Stimulated activated CD8-positive, alpha-beta memory T cell treated with anti-CD3 and anti-CD28 coated beads, Interleukin-12 subunit alpha, Interleukin-12 subunit beta, amount 100 ng/mL, for 1 hour (primary cell): ENCODE measurements at regions not wholly inside any gene's neighbourhood (a gene's known extent, or its start where the extent isn't known, plus 50 kb on each side); places are given as distances from the start of the nearest gene placed in this dataset.

Experiments used
- DNase-seq: peaks from one replicate; pipeline ENCODE4 v3.0.0-alpha.2; 2020; ENCODE audit warnings: low read depth

DNA sequence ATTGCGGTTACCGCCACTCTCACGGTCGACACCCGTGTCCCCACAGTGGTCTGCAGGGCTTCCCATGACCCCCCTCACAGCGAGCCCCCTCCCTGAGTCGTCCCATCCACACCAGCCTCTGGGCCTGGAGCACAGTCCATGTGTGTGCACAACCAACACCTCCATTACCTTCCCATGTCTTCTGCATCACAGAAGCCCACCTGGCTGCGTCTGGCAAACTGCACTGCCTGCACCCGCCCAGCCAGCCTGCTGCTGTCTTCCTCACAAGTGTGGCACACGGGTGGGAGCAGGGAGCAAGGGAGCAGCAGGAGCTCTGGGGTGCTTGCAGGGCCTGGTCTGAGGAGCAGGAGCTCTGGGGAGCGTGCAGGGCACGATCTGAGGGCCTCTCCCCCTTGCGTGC lies 415.3 kb upstream of the IRX4 start:
- no peak for DNase-seq

DNA sequence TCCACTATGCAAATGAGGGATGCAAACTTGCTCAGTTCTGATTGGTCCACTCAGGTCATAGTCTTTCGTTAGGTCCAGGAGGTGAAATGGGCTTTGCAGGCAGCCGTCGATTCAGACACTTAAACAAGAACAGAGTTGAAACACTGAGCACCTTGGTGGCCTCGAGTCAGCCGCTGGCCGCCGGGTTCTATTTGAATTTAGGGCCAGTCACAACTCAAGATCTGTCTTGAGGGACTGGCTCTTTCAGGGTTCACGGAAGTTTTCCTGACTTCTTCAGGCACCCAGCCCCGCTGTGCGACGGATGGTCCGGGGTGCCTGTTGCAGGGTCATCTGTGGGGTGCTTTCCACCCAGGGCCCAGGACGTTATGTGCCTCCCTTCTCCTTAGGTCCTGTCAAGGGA lies 412.8 kb upstream of the IRX4 start:
- no peak for DNase-seq

DNA sequence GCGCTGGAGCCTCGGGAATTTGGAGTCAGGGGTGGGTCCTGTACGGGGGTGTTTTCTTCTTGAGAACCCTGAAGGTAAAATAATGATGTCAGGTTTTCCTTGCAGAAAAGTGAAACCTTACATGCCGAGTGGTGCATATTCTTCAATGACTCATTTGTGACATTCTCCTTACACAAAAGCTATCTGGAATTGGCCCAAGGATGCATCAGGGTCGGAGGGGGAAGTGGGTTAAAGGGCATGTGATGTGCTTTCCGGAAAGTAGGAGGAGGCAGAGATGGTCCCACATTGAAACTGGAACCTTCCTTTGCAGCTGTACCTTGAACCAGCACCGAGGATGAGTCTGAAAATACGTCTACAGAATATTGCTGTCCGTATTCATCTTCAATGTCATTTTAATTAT lies 411.2 kb upstream of the IRX4 start:
- DNase-seq, result no peak

DNA sequence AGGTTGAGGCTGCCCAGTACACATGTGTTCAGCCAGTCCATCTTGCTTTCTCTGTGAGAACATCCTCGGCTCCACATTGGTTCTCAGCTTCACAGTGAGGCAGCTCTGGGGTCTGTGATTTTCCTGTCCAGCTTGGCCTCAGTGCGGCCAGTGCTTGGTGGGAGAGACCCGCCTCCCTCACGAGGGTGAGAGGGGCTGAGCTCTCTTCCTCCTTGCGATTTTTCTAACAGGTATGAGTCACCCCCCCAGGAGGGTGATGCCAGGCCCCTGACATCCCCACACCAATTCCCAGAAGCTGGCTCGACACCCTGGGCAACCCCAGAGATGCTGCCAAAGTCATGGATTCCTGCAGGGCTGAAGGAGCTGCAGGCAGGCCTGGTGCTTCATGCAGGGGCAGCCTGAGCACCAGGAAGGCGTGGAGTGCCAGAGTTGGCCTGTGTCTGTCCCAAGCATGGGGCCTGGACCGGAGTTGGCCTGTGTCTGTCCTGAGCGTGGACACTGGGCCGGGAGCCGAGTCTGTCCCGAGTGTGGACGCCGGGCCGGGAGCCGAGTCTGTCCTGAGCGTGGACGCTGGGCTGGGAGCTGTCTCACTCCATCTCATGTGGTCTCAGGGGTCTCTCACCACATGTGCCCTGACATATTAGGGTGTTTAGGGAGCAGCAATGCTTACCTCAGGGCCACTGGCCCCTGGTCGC lies 408.6 kb upstream of the IRX4 start:
- DNase-seq, result no peak

DNA sequence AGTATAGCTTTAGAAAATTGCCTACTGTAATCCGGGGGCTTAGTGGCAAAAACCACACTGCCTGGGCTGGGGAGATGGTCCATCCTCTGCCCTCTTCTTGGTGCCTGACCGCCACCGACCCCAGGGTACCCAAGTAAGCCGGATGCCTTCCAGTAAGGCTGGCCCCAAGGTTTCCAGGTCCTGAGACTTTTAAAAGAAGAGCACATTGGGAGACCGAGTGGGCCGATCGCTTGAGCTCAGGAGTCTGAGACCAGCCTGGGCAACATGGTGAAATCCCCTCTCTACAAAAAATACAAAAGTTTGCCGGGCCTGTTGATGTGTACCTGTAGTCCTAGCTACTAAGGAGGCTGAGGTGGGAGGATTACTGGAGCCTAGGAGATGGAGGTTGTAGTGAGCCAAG lies 406.7 kb upstream of the IRX4 start:
- no peak for DNase-seq

DNA sequence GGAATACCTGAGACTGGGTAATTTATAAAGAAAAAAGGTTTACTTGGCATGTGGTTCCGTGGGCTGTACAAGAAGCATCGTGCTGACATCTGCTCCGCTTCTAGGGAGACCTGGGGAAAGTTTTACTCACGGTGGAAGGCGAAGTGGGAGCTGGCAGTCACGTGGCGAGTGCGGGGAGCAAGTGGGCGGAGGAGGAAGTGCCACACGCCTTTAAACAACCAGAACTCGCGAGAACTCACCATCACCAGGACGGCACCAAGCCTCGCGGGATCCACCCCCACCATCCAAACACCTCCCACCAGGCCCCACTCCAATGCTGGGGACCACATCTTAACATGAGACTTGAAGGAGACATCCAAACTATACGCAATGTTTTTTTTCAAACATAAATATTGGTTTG lies 406.2 kb upstream of the IRX4 start:
- no peak for DNase-seq

DNA sequence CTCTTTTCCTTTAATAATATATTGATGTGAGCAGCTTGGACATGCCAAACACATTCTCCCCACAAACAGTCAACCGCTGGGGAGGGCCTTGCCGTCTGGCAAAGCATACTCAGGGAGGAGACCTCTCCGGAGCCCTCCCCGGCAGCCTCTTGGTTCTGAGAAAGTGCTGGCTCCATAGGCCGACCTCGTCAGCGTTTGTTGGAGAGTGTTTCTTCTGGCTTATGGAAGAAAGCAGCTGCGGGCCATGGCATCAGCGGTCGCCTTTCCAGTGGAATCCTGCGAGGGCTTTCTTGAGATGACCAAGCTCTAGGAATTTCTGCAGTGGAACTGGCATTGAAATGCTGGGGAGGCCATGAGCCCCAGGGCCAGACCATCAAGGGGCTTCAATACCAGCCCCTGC lies 405.7 kb upstream of the IRX4 start:
- no peak for DNase-seq

DNA sequence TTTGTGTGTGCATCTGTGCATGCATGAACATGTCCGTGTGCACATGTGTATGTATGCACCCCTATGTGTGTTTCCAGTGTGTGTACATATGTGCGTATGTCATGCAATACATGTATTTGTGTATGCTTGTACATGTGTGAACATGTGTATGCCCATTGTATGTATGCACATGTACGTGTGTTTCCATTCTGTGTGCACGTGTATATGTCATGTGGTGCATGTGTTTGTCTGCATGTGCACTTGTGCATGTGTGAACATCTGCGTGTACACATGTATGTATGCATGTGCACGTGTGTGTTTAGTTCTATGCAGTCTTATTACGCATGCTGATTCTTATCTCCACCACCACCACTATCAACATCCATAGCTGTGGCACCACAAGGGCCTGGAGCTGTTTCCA lies 403.5 kb upstream of the IRX4 start:
- DNase-seq, result no peak

DNA sequence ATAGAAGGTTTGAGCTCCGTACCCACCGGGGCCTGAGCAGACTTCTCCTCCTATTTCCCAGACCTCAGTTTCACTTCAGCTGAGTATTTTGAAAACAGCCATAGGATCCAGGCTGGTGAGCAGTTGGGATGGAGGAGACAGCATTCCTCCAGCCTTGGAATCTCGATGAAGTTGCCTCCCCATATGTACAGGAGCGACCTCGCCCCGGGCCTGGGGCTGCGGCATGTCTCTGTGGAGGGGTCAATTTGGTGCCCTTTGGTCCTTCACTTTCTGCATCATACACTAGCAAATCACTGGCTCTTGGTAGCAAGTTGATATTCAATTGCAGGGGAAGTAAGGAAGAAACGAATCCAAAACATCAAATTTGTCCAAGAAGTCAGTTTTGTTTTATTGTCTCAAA lies 402.0 kb upstream of the IRX4 start:
- DNase-seq, result no peak

DNA sequence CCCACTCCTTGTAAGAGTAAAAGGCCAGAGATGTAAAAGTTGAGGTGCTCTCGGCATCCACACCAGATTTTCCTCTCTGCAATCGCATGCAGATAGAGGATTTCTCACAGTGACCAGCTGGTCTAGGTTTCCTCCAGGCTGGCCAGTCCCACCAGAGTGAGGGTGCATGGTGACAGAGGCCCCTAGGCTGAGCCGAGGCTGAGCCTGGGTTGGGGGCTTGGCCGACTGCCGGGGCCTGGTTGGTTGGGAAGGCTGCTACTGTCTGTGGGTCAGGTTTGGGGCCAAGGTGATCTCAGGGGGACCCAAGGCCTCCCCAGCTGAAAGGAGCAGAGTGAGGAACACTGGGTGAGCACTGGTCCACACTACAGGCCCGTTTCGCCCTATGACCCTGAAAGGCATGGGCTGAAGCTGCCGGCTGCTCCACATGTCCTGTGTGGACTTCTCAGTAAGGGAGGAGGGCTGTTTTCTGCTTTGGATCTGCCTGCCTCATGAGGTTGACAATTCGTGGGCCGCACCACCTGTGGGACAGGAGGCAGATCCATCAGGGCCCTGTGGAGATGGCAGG lies 400.8 kb upstream of the IRX4 start:
- no peak for DNase-seq

DNA sequence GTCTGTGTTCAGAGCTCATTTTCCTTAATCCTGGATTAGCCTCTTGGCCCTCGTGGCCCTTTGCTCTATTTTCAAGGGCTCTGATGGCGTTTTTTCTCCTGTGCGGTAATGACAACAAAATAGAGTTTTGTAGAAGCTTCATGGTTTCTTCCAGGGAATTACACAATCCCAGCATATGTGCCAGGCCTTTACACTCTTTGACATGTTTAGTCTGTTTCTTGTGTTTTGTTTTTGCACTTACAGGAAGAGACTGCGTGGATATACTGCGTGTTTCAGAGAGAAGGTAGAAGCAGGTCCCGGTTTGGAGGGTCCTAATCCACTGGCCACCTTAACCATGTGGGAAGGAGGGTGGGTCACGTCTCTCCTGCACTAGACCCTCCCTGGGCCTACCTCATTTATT lies 400.2 kb upstream of the IRX4 start:
- no peak for DNase-seq

DNA sequence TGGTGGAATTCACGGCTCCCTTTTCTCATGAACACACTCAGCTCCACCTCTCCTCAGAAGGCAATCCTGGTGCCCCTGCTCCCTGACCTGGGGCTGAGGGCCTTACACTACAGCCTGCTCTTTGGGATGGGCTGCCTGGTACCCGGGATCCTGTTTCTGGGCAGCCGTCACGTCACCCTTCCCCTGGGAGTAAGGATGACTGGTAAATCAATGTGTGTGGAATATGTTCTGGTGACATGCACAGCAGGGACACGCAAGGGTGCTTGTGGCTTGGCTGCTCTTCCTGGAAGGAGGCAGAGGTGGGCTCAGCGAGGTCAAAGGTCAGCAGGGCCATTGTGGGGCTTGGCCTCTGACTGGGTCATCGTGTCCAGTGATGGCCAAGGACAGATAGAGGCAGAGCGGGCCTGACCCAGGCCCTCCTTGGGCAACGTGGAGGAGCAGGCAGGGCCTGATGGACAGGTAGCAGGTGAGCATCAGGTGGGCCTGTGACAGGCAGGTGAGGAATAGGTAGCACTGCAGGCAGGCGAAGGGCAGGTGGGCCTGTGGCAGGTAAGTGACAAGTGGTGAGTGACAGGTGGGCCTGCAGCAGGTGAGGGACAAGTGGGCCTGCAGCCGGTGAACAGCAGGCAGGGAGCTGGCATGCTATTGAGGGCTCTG lies 399.4 kb upstream of the IRX4 start:
- no peak for DNase-seq

DNA sequence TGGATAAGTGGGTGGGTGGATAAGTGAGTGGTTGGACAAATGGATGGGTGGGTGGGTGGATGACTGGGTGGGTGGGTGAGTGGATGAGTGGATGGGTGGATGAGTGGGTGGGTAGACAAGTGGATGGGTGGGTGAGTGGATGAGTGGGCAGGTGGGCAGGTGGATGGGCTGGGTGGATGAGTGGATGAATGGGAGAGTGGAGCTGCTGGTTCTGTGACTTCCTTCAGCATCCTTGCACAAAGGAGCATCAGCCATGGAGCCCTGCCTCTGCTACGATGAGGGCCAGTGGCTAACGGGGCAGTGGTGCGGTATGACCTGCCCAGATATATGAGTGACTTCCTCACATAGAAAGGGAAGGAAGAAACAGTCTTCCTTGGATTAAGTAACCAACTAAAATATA lies 398.7 kb upstream of the IRX4 start:
- no peak for DNase-seq

DNA sequence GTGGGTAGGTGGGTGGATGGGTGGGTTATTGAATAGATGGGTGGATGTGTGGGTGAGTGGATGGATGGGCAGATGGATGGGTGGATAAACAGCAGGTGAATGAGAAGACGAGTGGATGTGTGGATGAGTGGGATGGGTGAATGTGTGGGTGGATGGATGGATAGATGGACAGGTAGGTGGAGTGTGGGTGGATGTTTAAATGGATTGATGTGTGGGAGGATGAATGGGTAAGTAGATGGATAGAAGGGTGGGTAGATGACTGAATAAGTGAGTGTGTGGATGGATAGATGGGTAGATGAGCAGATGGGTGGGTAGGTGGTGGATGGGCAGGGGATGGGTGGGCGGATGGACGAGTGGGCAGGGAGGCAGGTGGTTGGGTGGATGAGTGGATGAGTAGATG lies 397.6 kb upstream of the IRX4 start:
- no peak for DNase-seq

DNA sequence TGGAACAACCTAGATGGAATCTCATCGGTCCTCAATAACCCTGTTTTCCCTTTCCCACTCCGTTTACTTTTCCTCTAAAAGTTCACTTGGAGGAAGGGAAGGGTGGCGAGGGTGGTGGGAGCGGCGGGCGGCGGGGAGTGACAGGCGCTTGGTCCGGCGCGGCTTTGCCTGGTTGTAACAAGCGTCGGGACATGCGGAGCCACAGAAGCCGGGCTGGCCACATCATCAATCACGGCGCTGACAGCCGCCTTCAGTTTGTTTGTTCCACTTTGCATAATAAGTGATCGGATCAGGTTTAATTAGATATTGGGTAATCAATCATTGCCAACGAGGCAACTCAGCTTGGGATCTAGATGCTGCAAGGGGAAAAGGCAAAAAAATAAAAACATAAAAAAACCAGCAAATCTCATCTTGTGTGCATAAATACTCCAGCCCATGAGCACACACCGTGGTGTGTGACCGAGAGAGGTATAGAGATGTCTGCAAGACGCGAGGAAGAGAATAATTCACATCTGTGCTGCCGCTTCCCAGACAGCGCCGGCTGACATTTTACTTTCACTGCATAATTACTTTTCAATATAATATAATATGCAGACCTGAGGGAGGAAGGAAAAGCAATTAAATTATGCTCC lies 396.2 kb upstream of the IRX4 start:
- no peak for DNase-seq

DNA sequence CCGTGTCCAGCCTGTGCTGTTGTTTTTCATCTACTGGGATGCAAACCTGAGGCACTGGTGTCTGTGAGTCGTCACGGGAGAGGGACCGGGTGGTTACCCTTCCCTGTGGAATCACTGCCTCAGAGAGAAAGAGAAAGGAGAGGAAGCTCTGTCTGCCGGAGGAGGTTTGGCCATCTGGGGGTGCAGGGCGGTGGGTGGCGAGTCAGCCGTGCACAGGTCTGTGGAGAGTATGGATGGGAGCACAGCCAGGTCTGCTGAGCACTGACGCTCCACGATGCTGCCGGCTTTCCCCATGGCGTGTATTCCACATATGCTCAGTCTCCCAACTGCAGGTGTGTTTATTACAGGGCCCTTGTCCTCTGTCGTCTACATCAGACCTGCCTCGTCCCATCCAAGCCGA lies 395.2 kb upstream of the IRX4 start:
- no peak for DNase-seq

DNA sequence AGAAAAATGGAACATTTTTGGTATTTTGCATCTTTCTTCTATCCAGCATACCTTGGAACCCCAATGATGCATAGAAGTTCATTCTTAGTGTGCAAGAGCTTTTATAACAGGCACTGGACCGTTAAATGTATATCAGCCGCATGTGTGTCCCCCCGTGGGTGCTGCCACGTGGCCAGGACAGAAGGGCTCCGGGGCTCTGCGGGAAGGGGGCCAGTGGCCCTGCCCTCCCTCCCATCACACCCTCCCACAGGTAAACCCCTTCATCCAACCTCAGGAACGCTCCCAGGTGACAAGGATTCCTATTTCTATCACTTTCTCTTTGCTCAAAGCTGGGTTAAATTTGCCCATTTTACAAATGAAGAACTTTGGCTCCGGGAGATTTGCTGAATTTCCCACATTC lies 393.4 kb upstream of the IRX4 start:
- no peak for DNase-seq

DNA sequence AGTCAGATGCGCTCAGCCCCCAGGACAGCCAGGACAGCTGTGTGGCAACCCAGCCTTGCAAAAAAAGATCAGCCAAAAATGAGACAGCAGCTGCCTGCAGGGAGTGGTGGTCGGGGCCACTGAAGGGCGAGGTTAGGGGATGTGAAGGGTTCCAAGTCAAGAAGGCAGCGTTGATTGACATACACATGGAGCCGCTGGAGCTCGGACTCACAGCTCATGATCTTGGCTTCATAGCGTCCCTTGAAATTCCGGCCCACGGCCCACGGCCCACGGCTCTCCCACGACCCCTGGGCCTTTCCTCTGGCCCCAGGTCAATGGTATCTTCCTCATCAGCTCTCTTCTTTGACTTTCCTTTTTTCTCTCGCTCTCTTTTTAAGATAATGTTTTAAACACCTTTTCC lies 390.0 kb upstream of the IRX4 start:
- DNase-seq, result no peak

DNA sequence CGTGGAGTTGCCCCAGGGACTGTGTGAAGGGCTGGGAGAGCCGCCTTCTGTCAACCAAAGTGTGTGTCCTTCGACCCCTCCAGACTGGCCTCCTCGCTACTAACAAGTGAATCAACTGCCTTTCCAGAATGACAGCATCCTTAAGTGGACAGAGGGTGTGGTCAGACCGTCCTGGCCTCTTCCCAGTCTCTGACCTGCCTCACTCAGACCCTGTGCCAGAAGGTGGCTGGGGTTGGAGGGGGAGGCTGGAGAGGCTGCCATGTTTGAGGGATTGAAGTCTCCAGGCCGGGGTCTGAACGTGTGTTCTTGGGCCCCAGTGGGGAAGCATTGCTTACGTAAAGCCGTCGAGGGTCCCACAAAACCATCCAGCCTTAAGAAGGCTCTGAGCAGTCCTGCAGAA lies 389.3 kb upstream of the IRX4 start:
- DNase-seq, result no peak

DNA sequence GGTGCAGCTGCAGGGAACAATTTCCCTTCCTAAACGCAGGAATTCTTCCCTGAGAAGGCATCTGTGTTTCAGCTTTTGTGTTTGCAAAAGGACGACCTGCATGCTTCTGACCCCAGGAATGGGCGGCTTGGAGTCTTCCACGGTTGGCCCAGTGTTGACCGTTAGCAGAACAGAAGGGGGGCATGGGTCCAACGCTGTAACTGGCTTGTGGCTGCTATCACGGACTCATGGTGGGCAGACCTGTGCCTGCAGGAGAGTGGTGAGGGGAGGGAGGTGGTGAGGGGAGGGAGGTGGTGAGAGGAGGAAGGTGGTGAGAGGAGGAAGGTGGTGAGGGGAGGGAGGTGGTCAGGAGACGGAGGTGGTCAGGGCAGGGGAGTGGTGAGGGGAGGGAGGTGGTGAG lies 388.6 kb upstream of the IRX4 start:
- no peak for DNase-seq

DNA sequence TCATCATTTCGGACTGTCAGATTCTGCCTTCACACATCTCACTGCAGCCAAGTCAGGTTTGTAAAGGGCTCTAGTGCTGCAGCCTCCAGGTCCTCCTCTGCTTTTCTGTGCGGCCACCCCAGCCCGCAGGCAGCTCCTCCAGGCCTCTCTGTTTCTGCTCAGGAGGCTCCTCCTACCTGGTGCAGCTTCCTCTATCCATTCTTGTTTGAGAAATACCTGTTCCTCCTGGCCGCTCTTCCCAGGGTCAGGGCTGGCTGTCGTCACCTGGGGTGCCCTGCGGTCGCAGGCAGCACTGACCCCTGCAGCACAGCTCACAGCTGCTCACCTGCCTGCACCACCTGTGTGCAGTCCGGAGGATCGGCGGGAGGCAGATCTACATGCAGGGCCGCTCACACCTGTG lies 387.7 kb upstream of the IRX4 start:
- DNase-seq, result no peak

DNA sequence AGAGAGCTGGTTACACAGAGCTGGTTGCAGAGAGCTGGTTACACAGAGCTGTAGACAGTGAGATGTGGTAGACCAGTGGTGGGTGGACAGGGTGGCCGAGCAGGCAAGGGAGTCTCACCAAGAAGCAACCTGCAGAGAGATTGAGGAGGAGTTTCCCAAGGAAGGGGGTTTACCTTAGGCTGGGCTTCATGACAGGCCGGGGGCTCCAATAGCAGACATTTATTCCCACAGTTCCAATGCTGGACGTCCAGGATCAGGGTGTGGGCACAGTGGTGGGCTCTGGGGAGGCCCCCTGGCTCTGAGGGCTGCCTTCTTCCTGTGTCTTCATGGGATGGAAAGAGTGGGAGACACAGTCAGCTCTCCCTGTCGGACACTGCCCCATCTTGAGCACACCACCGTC lies 386.9 kb upstream of the IRX4 start:
- DNase-seq, result no peak

DNA sequence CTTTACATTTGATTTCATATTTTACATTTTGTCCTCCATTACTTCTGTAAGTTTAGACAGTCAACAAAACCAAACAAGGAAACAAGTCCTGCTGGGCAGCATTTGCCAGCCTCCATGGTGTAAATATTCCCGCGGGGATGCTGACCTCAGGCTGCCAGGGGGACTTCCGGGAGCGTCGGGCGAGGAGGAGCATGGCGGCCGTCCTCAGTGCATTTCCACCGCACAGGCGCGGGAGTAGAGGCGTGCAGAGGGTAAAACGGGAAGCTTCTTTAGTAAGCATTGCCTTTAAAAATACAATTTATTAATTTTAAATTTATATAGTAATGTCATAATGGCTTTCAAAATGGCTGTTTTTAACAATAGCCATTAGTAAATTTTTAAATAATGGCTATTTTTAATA lies 385.3 kb upstream of the IRX4 start:
- DNase-seq, result no peak
